GM21529 (cell line): ENCODE measurements at regions not wholly inside any gene's neighbourhood (a gene's known extent, or its start where the extent isn't known, plus 50 kb on each side); places are given as distances from the start of the nearest gene placed in this dataset.
"Not testable (repeated sequence)": the region's sequence is repeated elsewhere in the genome, so short reads cannot be mapped to it uniquely, and the experiment has no call there.

Experiments
- ATAC-seq: cut with Tn5 transposase; IDR thresholded peaks from one replicate; pipeline ENCODE4 v1.9.1; 2021; ENCODE audit not compliant: unreplicated experiment

- ATAC-seq = no peak
Observed at GRCh38 chr14:51341338-51341737, 101.3 kb downstream of the TMX1 start.

- ATAC-seq = no peak
Observed at GRCh38 chr14:51342226-51342625, 102.2 kb downstream of the TMX1 start.

DNA sequence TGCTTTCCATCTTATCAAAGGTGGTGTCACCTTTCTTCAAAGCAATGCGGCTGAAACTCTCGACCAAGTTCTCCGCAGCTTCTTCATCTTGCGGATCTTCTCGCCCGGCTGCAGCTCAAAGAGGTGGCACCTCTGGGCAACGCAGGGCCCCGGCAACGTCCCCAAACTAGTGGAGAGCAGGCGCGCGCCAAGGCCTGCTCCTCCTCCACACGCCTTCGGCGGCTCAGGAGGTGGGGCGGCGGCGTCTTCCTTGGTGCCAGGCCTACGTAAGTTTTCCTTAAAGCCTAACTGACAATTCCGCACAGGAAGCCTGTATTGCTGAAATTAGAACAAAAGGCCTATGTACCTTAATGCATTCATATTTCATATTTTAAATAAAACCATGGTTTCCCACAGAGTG lies 112.0 kb downstream of the TMX1 start:
- ATAC-seq = no peak

DNA sequence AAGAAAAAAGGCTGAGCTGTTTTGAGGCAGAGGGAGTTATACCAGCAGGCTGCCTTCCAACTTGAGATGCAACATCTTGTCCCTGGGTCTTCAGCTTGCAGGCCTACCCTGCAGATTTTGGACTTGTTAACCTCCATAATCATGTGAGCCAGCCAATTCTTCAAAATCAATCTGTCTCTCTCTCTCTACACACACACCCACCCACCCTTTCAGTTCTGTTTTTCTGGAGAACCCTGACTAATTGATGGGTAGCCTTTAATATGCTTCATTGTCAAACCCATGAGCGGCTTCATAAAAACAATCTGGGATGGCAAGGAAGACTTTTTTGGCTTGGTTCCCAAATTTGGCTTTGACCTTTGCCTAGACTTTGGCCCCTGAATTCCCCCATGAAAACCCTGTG lies 113.9 kb downstream of the TMX1 start:
- ATAC-seq = no peak

GRCh38 chr14:51354846-51355245 lies 114.8 kb downstream of the TMX1 start:
- ATAC-seq = no peak

DNA sequence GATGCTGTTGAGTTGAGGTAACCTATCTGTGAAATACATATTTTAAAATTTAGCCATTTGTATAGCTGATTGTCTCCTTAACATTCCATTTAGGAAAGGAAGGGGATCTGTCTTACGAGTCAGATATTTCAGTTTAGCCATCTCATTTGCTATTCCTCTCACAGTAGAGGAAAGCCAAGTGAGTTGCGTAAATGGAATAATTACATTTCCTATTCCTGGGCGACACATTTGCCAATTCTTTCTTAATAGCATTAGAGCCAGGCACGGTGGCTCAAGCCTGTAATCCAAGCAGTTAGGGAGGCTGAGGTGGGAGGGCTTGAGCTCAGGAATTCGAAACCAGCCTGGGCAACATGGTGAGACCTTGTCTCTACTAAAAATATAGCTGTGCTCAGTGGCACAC lies 116.3 kb downstream of the TMX1 start:
- ATAC-seq = no peak

DNA sequence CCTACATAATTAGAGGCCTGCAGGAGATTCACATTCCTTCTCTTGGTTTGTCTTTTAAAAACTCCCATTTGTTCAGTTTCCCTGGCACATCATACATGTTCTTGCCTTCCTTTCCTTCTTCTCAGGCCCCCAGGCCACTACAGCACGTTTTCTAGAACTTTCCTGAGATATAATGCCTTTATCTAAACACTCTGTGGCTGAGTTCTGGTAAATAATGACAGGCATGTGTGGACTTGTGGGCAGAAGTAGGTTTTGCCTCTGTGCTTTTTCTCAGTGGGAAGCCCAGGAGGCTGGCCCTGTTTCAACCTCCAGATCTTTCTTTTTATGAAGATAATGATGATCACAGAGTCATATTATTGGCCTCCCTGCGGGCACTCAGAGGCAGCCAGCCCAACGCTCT lies 117.2 kb downstream of the TMX1 start:
- ATAC-seq = no peak

DNA sequence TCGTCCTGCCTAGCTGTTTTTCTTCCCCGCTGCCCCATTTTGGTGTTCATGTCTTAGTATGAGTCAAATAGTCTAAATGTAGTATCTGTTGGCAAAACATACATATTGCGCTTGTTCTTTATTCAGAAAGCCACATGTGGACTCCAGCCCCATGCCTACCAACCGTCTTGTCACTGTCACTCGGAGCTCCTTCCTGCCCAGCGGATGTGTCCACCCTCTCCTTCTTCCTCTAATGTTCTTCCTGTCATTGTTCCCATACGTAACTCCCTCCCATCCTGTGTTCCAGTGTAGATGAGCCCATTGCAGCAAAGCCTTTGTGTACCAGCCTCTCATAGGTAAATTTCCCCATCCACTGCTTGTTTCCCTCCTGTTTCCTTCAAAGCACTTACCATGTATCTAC lies 120.5 kb downstream of the TMX1 start:
- ATAC-seq = no peak

- no peak for ATAC-seq
Observed at GRCh38 chr14:51365241-51365965, 125.4 kb downstream of the TMX1 start.

DNA sequence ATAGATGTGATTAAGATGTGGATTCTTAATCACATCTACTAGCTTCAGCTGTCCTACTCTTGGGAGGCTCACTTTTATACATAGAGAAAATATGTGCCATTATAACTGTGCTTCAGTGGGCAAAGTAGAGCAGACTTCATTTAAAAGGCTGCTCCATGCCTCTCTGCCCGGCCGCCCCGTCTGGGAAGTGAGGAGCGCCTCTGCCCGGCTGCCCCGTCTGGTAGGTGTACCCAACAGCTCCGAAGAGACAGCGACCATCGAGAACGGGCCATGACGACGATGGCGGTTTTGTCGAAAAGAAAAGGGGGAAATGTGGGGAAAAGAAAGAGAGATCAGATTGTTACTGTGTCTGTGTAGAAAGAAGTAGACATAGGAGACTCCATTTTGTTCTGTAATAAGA lies 126.4 kb downstream of the TMX1 start:
- not testable (repeated sequence) for ATAC-seq

DNA sequence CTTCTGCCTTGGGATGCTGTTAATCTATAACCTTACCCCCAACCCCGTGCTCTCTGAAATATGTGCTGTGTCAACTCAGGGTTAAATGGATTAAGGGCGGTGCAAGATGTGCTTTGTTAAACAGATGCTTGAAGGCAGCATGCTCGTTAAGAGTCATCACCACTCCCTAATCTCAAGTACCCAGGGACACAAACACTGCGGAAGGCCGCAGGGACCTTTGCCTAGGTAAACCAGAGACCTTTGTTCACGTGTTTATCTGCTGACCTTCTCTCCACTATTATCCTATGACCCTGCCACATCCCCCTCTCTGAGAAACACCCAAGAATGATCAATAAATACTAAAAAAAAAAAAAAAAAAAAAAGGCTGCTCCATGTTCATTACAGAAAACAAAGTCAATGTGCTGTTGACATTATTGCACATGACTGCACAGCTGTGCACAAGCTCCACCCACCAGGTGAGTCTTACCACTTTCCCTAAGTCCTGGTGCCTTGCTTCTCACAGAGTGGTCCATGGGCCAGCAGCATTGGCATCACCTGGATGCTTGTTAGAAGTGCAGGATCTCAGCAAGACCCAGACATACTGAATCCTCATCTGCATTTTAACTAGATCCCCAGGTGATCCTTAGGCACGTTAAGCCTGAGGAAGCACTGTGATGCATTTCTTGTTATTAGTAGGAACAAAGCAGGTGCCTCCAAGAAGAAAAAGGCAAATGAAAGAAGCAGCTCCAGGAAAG lies 127.0 kb downstream of the TMX1 start:
- ATAC-seq = not testable (repeated sequence)

DNA sequence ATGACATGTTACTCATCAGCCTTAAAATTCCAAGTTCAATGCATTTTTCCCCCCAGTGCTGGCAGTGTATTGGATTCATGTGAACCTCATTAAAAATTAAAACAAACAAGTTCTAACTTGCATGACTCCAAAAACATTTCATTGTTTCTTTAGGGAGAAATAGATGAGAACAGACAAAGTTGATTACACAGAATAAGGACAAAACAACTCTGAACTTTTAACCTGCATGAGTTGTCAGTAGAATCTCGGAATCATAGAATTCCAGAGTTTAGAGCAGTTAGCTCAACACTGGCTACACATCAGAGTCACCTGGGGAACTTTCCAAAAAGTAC lies 127.5 kb downstream of the TMX1 start:
- ATAC-seq = no peak

DNA sequence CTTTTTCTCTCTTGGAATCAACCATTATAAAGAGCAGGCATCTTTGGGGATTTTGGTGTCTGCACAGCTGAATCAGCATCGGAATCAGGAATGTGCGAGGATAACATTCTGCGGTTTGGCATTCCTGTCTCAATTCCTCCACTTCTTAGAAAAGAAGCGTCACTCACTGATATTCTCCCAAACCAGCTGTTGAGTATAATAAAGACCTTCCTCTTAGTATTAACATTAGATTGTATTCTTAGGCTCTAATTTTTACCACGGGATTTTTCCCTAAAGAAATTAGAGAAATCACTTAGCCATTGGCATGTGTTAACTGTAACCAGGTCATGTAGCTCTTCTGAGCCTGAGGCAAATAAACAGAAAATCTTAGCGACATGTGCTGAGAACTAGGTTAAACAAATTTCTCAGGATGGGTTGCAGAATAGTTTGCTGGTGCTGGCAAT lies 128.7 kb downstream of the TMX1 start:
- ATAC-seq = no peak

DNA sequence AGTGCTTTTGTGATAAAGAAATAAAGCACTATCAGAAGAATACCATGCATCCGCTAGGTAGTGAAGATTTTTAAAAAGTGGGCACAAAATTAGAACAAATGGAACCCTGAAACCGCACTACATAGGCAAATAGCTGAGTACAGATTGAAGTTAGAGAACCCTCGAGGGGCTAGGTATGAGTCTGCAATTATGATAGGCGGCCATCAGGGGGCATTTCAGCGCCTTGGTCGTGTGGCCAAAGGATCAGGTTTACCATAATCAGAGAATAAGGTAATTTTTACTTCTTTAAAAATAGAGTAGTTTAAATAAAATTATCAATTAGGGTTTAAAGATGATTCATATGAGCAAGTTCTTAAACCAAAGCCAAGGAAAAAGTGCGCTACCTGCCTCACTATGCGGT lies 129.8 kb downstream of the TMX1 start:
- no peak for ATAC-seq

- no peak for ATAC-seq
Observed at GRCh38 chr14:51370758-51371386, 130.8 kb downstream of the TMX1 start.

DNA sequence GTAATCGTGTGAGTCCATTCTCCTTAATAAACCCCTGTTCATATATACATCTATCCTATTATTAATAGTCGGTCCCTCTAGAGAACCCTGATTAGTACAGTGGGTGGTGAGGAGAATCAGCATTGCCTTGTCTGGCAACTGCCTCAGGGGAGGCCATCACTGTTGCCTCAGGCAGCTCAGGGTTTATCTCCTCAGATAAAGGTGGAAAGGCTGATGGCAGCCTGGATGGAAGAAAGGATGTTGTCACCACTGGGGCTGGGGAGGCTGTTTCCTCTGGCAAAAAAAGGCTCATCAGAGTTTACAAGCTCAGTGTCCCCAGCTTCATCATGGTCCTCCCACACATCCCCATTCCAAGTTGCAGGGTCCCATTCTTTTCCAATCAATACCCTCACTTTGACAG lies 137.1 kb downstream of the TMX1 start:
- ATAC-seq = not testable (repeated sequence)

- no peak for ATAC-seq
Observed at GRCh38 chr14:51382506-51382905, 142.5 kb downstream of the TMX1 start.

GRCh38 chr14:51386411-51386810 lies 146.4 kb downstream of the TMX1 start:
- no peak for ATAC-seq

GRCh38 chr14:51386983-51387735 lies 147.1 kb downstream of the TMX1 start:
- ATAC-seq = no peak

DNA sequence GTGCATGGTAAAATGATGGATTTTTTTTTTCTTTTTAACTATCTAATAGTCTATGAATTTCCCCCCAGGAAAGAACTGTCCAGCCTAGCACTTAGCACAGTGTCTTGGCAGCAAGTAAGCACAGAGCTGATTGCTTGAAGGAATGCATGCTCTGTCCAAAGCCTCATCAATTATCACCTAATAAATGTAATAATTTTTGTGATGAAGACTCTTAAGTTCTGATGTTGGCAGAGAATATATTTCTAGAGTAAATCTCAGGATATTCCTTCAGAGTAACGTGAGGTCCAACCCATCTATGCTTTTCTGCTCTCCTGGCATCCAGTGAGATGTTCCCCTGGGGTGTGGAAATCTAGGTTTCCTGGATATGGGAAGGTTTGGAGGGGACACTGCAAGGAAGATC lies 152.4 kb downstream of the TMX1 start:
- no peak for ATAC-seq

GRCh38 chr14:51394384-51394783 lies 154.3 kb downstream of the TMX1 start:
- no peak for ATAC-seq

- no peak for ATAC-seq
Observed at GRCh38 chr14:51394804-51395203, 154.8 kb downstream of the TMX1 start.
